ENCODE measurements at regions not wholly inside any gene's neighbourhood (a gene's known extent, or its start where the extent isn't known, plus 50 kb on each side); places are given as distances from the start of the nearest gene placed in this dataset.

DNA sequence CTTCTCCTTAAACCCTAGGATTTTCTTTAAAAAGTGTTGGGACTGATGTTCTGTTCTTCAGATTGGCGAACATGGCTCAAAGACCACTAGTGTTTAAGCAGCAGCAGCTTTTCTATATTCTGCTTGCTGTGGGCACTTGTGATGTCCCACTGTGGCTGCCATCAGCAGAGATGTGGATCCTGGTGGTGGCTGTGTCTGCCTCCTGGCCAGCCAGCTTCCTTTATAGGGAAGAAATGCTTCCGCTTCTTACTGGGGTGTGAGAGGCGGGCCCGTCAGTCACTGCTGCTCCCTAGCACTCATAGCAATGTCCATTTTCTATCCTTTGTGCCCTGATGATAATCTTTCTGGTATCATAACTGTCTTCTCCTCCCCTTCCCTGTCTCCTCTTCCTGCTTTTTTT lies 66.7 kb upstream of the ESR1 start:
- no peak for TF ChIP-seq CTCF (IDR thresholded peaks at IDR 0.05)
- TF ChIP-seq POLR2A (IDR thresholded peaks at IDR 0.05), result no peak

All from stomach (tissue), 4 donors.